ENCODE measurements at regions not wholly inside any gene's neighbourhood (a gene's known extent, or its start where the extent isn't known, plus 50 kb on each side); places are given as distances from the start of the nearest gene placed in this dataset.

GRCh38 chr6:105501246-105501645 lies 98.4 kb upstream of the PREP start:
- no peak for TF ChIP-seq POLR2A (IDR thresholded peaks at IDR 0.05; ENCODE audit: low read depth, low read length)
- DNase-seq (ENCODE audit: insufficient read length, low spot score) (no peak), FAIRE-seq (no peak)

GRCh38 chr6:105500693-105501092 lies 97.8 kb upstream of the PREP start:
- no peak for TF ChIP-seq POLR2A (IDR thresholded peaks at IDR 0.05; ENCODE audit: low read depth, low read length)
- FAIRE-seq = no peak

GRCh38 chr6:105499931-105500330 lies 97.0 kb upstream of the PREP start:
- DNase-seq (ENCODE audit: insufficient read length, low spot score) (no peak), FAIRE-seq (no peak)
- no peak for TF ChIP-seq POLR2A (IDR thresholded peaks at IDR 0.05; ENCODE audit: low read depth, low read length)

More at GRCh38 chr6:105500693-105501092, 97.8 kb upstream of the PREP start:
- DNase-seq (ENCODE audit: insufficient read length, low spot score) = no peak

GRCh38 chr6:105499136-105499870 lies 96.4 kb upstream of the PREP start:
- FAIRE-seq (no peak), DNase-seq (ENCODE audit: insufficient read length, low spot score) (no peak)
- no peak for TF ChIP-seq POLR2A (IDR thresholded peaks at IDR 0.05; ENCODE audit: low read depth, low read length)

- no peak for DNase-seq (ENCODE audit: insufficient read length, low spot score)
- no peak for FAIRE-seq
- no peak for TF ChIP-seq POLR2A (IDR thresholded peaks at IDR 0.05; ENCODE audit: low read depth, low read length)
Measured at GRCh38 chr6:105497549-105497948, 94.7 kb upstream of the PREP start.

- FAIRE-seq (no peak), DNase-seq (ENCODE audit: insufficient read length, low spot score) (no peak)
- no peak for TF ChIP-seq POLR2A (IDR thresholded peaks at IDR 0.05; ENCODE audit: low read depth, low read length)
Measured at GRCh38 chr6:105495515-105495914, 92.6 kb upstream of the PREP start.

- FAIRE-seq (no peak), DNase-seq (ENCODE audit: insufficient read length, low spot score) (no peak)
- TF ChIP-seq POLR2A (IDR thresholded peaks at IDR 0.05; ENCODE audit: low read depth, low read length) = no peak
Measured at GRCh38 chr6:105494688-105495087, 91.8 kb upstream of the PREP start.

- no peak for TF ChIP-seq POLR2A (IDR thresholded peaks at IDR 0.05; ENCODE audit: low read depth, low read length)
- no peak for FAIRE-seq
- no peak for DNase-seq (ENCODE audit: insufficient read length, low spot score)
Measured at GRCh38 chr6:105493736-105494135, 90.9 kb upstream of the PREP start.

- no peak for FAIRE-seq
- TF ChIP-seq POLR2A (IDR thresholded peaks at IDR 0.05; ENCODE audit: low read depth, low read length) = no peak
- DNase-seq (ENCODE audit: insufficient read length, low spot score) = no peak
Measured at GRCh38 chr6:105492706-105493673, 90.1 kb upstream of the PREP start.

GRCh38 chr6:105489216-105489530 lies 86.3 kb upstream of the PREP start:
- no peak for TF ChIP-seq POLR2A (IDR thresholded peaks at IDR 0.05; ENCODE audit: low read depth, low read length)
- no peak for FAIRE-seq
- no peak for DNase-seq (ENCODE audit: insufficient read length, low spot score)

GRCh38 chr6:105488516-105489215 lies 85.8 kb upstream of the PREP start:
- DNase-seq (ENCODE audit: insufficient read length, low spot score) (no peak), FAIRE-seq (no peak)
- TF ChIP-seq POLR2A (IDR thresholded peaks at IDR 0.05; ENCODE audit: low read depth, low read length) = no peak

GRCh38 chr6:105487040-105487790 lies 84.3 kb upstream of the PREP start:
- no peak for FAIRE-seq
- no peak for DNase-seq (ENCODE audit: insufficient read length, low spot score)
- no peak for TF ChIP-seq POLR2A (IDR thresholded peaks at IDR 0.05; ENCODE audit: low read depth, low read length)

- DNase-seq (ENCODE audit: insufficient read length, low spot score) (no peak), FAIRE-seq (no peak)
- no peak for TF ChIP-seq POLR2A (IDR thresholded peaks at IDR 0.05; ENCODE audit: low read depth, low read length)
Measured at GRCh38 chr6:105485456-105485855, 82.6 kb upstream of the PREP start.
